Calu3 (cell line): ENCODE measurements at regions not wholly inside any gene's neighbourhood (a gene's known extent, or its start where the extent isn't known, plus 50 kb on each side); places are given as distances from the start of the nearest gene placed in this dataset.

Experiments
- BruUV-seq: library from RNA; stranded (reverse); fragments of 400-500 nt; replicated peaks from 2 replicates; lab custom pipeline; 2021; lab: Mats Ljungman, UMichigan
- CTCF ChIA-PET: fragments of 300-600 bp; sonication (Branson Sonifier 250); formaldehyde crosslinking; loops from one replicate; lab custom pipeline; 2022; ENCODE audit warnings: antibody characterized with exemption; lab: Charles Lee
- DNase-seq: peaks from one replicate; pipeline ENCODE4 v3.0.0; 2022
- H3K27ac Mint-ChIP-seq: one replicate; pipeline ENCODE4 v1.8.0; 2022; ENCODE audit warnings: mixed read lengths; ENCODE audit not compliant: unreplicated experiment
- H3K27me3 Mint-ChIP-seq: one replicate; pipeline ENCODE4 v1.8.0; 2022; ENCODE audit warnings: mixed read lengths; ENCODE audit not compliant: unreplicated experiment
- H3K36me3 Mint-ChIP-seq: one replicate; pipeline ENCODE4 v1.8.0; 2022; ENCODE audit warnings: mild to moderate bottlenecking, moderate library complexity, mixed read lengths; ENCODE audit not compliant: insufficient read depth, unreplicated experiment
- H3K4me1 Mint-ChIP-seq: one replicate; pipeline ENCODE4 v1.8.0; 2022; ENCODE audit warnings: mild to moderate bottlenecking, low read depth, mixed read lengths; ENCODE audit not compliant: unreplicated experiment
- H3K4me3 Mint-ChIP-seq: one replicate; pipeline ENCODE4 v1.8.0; 2022; ENCODE audit warnings: mild to moderate bottlenecking, low read depth, moderate library complexity, mixed read lengths; ENCODE audit not compliant: unreplicated experiment
- H3K9me3 Mint-ChIP-seq: one replicate; pipeline ENCODE4 v1.8.0; 2022; ENCODE audit warnings: low read depth, mixed read lengths; ENCODE audit not compliant: unreplicated experiment
- intact Hi-C: fragments of 100-400 bp; cut with micrococcal nuclease; formaldehyde crosslinking; loops from one replicate; pipeline ENCODE4 v1.10.0; 2022; ENCODE audit not compliant: unreplicated experiment
- TF ChIP-seq, protein P1 (sequence below): fragments of 200-600 bp; IDR thresholded peaks from one replicate; pipeline ENCODE4 v1.8.0; 2022; ENCODE audit warnings: antibody characterized with exemption; ENCODE audit not compliant: unreplicated experiment

DNA sequence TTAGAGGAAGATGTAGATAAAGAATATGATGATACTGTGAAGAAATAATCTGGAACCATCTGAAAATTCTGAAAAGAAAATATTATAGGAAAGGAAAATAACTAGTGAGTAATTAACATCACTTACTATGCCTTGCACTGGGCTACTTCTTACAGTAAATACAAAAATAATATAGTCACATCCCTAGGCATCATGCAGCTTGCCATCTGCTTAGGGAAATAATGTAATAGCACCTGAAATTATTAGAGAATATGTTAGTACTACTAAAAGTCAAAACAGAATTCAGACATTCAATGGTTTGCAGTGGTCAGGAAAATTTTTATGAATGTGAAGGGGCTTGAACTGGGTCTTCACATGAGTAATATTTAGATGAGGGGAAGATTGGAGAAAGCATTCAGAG, 272.2 kb upstream of the EMCN start:
- no peak overlapping the region for H3K4me3 Mint-ChIP-seq
- H3K4me1 Mint-ChIP-seq = no peaks in the 10 kb centered on the region
- TF ChIP-seq, protein P1, sequence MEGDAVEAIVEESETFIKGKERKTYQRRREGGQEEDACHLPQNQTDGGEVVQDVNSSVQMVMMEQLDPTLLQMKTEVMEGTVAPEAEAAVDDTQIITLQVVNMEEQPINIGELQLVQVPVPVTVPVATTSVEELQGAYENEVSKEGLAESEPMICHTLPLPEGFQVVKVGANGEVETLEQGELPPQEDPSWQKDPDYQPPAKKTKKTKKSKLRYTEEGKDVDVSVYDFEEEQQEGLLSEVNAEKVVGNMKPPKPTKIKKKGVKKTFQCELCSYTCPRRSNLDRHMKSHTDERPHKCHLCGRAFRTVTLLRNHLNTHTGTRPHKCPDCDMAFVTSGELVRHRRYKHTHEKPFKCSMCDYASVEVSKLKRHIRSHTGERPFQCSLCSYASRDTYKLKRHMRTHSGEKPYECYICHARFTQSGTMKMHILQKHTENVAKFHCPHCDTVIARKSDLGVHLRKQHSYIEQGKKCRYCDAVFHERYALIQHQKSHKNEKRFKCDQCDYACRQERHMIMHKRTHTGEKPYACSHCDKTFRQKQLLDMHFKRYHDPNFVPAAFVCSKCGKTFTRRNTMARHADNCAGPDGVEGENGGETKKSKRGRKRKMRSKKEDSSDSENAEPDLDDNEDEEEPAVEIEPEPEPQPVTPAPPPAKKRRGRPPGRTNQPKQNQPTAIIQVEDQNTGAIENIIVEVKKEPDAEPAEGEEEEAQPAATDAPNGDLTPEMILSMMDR = no peak
- CTCF ChIA-PET = no interaction called here
- no peaks in the 10 kb centered on the region for H3K9me3 Mint-ChIP-seq
- intact Hi-C loops = no loop called here
- H3K27ac Mint-ChIP-seq = no peak overlapping the region
- no TSS peak for BruUV-seq
- H3K27me3 Mint-ChIP-seq = no peaks in the 10 kb centered on the region
- H3K36me3 Mint-ChIP-seq = no peaks in the 10 kb centered on the region
- DNase-seq = no peak

- Mint-ChIP-seq H3K27me3 (no peaks in the 10 kb centered on the region), H3K9me3 (no peaks in the 10 kb centered on the region), H3K27ac (no peak overlapping the region), H3K4me1 (no peaks in the 10 kb centered on the region), H3K4me3 (no peak overlapping the region), H3K36me3 (no peaks in the 10 kb centered on the region)
- CTCF ChIA-PET = no interaction called here
- no TSS peak for BruUV-seq
- TF ChIP-seq, protein P1 = no peak
- no peak for DNase-seq
- intact Hi-C loops = no loop called here
Observed at GRCh38 chr4:100786481-100786880, 268.7 kb upstream of the EMCN start.

DNA sequence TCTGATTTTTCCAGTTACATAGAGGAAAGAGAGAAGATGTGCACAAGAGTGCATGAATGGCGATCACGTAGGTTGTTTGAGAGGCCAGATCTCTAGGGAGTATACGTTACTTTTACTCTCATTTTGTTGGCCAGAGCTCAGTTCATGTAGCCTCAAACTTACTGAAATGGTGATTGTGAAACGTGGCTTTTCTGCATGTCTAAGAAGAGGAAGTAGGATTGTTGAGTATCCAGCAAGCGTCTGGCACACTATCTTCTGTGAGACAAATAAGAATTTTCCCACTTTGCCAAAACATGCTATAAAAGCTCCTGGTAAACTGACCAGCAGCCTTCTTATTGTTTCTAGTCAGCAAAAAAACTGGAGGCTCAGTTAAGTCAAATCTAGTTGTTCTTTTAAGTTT, 264.5 kb upstream of the EMCN start:
- TF ChIP-seq, protein P1 = no peak
- intact Hi-C loops = no loop called here
- CTCF ChIA-PET = interaction anchor here (0.6 kb wide), 1 partner anchor 56 kb away, joined by 3 read pairs; no protein-coding TSS in a partner anchor
- H3K9me3 Mint-ChIP-seq = no peaks in the 10 kb centered on the region
- no peak overlapping the region for H3K27ac Mint-ChIP-seq
- H3K27me3 Mint-ChIP-seq = no peaks in the 10 kb centered on the region
- H3K4me1 Mint-ChIP-seq = no peaks in the 10 kb centered on the region
- no TSS peak for BruUV-seq
- no peak overlapping the region for H3K4me3 Mint-ChIP-seq
- no peaks in the 10 kb centered on the region for H3K36me3 Mint-ChIP-seq
- no peak for DNase-seq

DNA sequence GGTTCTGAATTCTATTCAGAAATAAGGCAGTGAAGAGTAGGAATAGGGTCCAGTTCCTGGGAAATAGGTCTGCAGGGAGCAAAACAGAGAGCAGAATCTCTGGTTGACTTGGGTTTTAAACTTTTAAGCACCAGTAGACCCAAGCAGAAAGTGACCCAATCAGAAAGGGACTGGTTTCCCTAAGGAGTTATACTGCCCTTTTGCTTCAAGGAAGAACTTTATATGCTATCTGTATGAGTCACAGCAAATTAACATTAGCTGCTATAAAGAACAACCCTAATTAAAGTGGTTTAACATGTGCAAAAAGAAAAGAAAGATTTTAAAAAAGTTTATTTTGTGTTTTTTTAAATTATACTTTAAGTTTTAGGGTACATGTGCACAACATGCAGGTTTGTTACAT, 263.6 kb upstream of the EMCN start:
- no peak overlapping the region for H3K27ac Mint-ChIP-seq
- DNase-seq = no peak
- TF ChIP-seq, protein P1 = no peak
- H3K36me3 Mint-ChIP-seq = no peaks in the 10 kb centered on the region
- no peak overlapping the region for H3K4me3 Mint-ChIP-seq
- intact Hi-C loops = no loop called here
- H3K4me1 Mint-ChIP-seq = no peaks in the 10 kb centered on the region
- CTCF ChIA-PET = no interaction called here
- BruUV-seq = no TSS peak
- no peaks in the 10 kb centered on the region for H3K9me3 Mint-ChIP-seq
- H3K27me3 Mint-ChIP-seq = no peaks in the 10 kb centered on the region
